Upper lobe of left lung (tissue), 6 donors: ENCODE measurements at regions not wholly inside any gene's neighbourhood (a gene's known extent, or its start where the extent isn't known, plus 50 kb on each side); places are given as distances from the start of the nearest gene placed in this dataset.

Experiments
- ATAC-seq, 2 donors: fragments of 200-7000 bp; cut with Tn5 transposase; one replicate each; pipeline ENCODE4 v1.9.1; 2022; ENCODE audit warnings: mild to moderate bottlenecking in 2 of 2, moderate library complexity in 2 of 2; ENCODE audit not compliant: low FRiP score in 2 of 2
- DNase-seq, 2 donors: peaks; one replicate each; pipeline ENCODE4 v3.0.0-alpha.2; 2019 to 2020
- H3K27ac ChIP-seq, 4 donors: fragments of 200-600 bp; sonication (generic); one replicate each; pipeline ENCODE4 v1.5.1; 2016 to 2019
- H3K27me3 ChIP-seq, 4 donors: fragments of 200-600 bp; sonication (generic); one replicate each; pipeline ENCODE4 v1.5.1; 2017 to 2019
- H3K36me3 ChIP-seq, 4 donors: fragments of 200-600 bp; sonication (generic); one replicate each; pipeline ENCODE4 v1.5.1; 2016 to 2019
- H3K4me1 ChIP-seq, 4 donors: fragments of 200-600 bp; sonication (generic); one replicate each; pipeline ENCODE4 v1.5.1; 2018 to 2019
- H3K4me3 ChIP-seq, 4 donors: fragments of 200-600 bp; sonication (generic); one replicate each; pipeline ENCODE4 v1.5.1; 2017 to 2019; ENCODE audit warnings: mild to moderate bottlenecking in 2 of 4, moderate library complexity in 1 of 4
- H3K9me3 ChIP-seq, 4 donors: fragments of 200-600 bp; sonication (generic); one replicate each; pipeline ENCODE4 v1.5.1; 2018 to 2019
- CTCF ChIP-seq, 6 experiments: fragments of 450-650 bp in 4 of 6; fragments of 200-600 bp in 2 of 6; sonication (generic) in 2 of 6; IDR thresholded peaks; one replicate each; pipeline ENCODE4 v1.5.1; 2016 to 2019; ENCODE audit warnings: antibody characterized with exemption in 6 of 6
- EP300 ChIP-seq, 4 donors: sonication (generic); formaldehyde crosslinking; IDR thresholded peaks; one replicate each; pipeline ENCODE4 v1.5.1; 2017; ENCODE audit warnings: antibody characterized with exemption in 4 of 4, control low read depth in 2 of 4
- POLR2A ChIP-seq, 4 donors: fragments of 450-650 bp; IDR thresholded peaks; one replicate each; pipeline ENCODE4 v1.5.1; 2016 to 2017; ENCODE audit warnings: antibody characterized with exemption in 4 of 4, mild to moderate bottlenecking in 2 of 4
- POLR2AphosphoS5 ChIP-seq, 2 donors: sonication (generic); formaldehyde crosslinking; IDR thresholded peaks; one replicate each; pipeline ENCODE4 v1.5.1; 2017; ENCODE audit warnings: antibody characterized with exemption in 2 of 2
- WGBS, 2 donors: methylation state at CpG; one replicate each; pipeline ENCODE4 v1.1.5; 2017 to 2018; 5-methylcytosine and 5-hydroxymethylcytosine counted together
- donor health status: DM: no; HTN: no; CAD: no; lungs with moderate emphysema.
- donor health status: DM: no; HTN: yes; CAD: no; lungs with severe emphysema.

GRCh38 chr14:26765301-26765700 is 167.5 kb upstream of the NOVA1 start:
- H3K4me3 ChIP-seq, result no peak overlapping the region
- no peaks in the 10 kb centered on the region for H3K36me3 ChIP-seq
- H3K4me1 ChIP-seq, result no peaks in the 10 kb centered on the region
- DNase-seq (no peak), ATAC-seq (no peak)
- no peaks in the 10 kb centered on the region for H3K27me3 ChIP-seq
- H3K9me3 ChIP-seq, result no peaks in the 10 kb centered on the region
- TF ChIP-seq EP300 (IDR thresholded peaks at IDR 0.05) (no peak), CTCF (IDR thresholded peaks at IDR 0.05) (no peak), POLR2AphosphoS5 (IDR thresholded peaks at IDR 0.05) (no peak), POLR2A (IDR thresholded peaks at IDR 0.05) (no peak)
- no peak overlapping the region for H3K27ac ChIP-seq

GRCh38 chr14:26765768-26766520 is 168.1 kb upstream of the NOVA1 start:
- peak in 1 of 2 donors; percentile 25 for DNase-seq
- no peaks in the 10 kb centered on the region for H3K4me1 ChIP-seq
- H3K4me3 ChIP-seq, result no peak overlapping the region
- ATAC-seq, result peak; percentile 30 to 90
- no peaks in the 10 kb centered on the region for H3K9me3 ChIP-seq
- no peaks in the 10 kb centered on the region for H3K27me3 ChIP-seq
- no peak overlapping the region for H3K27ac ChIP-seq
- no peak for TF ChIP-seq CTCF (IDR thresholded peaks at IDR 0.05)
- TF ChIP-seq EP300 (IDR thresholded peaks at IDR 0.05), result no peak
- no peak for TF ChIP-seq POLR2A (IDR thresholded peaks at IDR 0.05)
- TF ChIP-seq POLR2AphosphoS5 (IDR thresholded peaks at IDR 0.05), result no peak
- 23 to 30% methylated on average over 2 of the region's 2 CpGs for whole genome bisulfite sequencing, 2 donors
- no peaks in the 10 kb centered on the region for H3K36me3 ChIP-seq

- Histone ChIP-seq H3K4me3 (no peak overlapping the region), H3K27ac (no peak overlapping the region), H3K27me3 (no peaks in the 10 kb centered on the region), H3K4me1 (no peaks in the 10 kb centered on the region), H3K36me3 (no peaks in the 10 kb centered on the region), H3K9me3 (no peaks in the 10 kb centered on the region)
- no peak for TF ChIP-seq CTCF (IDR thresholded peaks at IDR 0.05)
- no peak for TF ChIP-seq POLR2A (IDR thresholded peaks at IDR 0.05)
- no peak for TF ChIP-seq POLR2AphosphoS5 (IDR thresholded peaks at IDR 0.05)
- no peak for TF ChIP-seq EP300 (IDR thresholded peaks at IDR 0.05)
- no peak for DNase-seq
- ATAC-seq, result no peak
- 88 to 89% methylated on average over 1 of the region's 1 CpG for WGBS, 2 donors
Observed at GRCh38 chr14:26766726-26767125, 168.9 kb upstream of the NOVA1 start.

GRCh38 chr14:26773906-26774593 is 176.2 kb upstream of the NOVA1 start:
- 59 to 62% methylated on average over 5 of the region's 5 CpGs for WGBS, 2 donors
- H3K27me3 ChIP-seq, result no peaks in the 10 kb centered on the region
- ATAC-seq (no peak), DNase-seq (no peak)
- H3K36me3 ChIP-seq, result no peaks in the 10 kb centered on the region
- H3K4me3 ChIP-seq, result no peak overlapping the region
- peaks cover 0 to 5% (median 0%) of the 10 kb centered on the region in 4 donors for H3K4me1 ChIP-seq
- TF ChIP-seq CTCF (IDR thresholded peaks at IDR 0.05) (no peak), EP300 (IDR thresholded peaks at IDR 0.05) (no peak), POLR2AphosphoS5 (IDR thresholded peaks at IDR 0.05) (no peak), POLR2A (IDR thresholded peaks at IDR 0.05) (no peak)
- H3K9me3 ChIP-seq, result no peaks in the 10 kb centered on the region
- H3K27ac ChIP-seq, result no peak overlapping the region
